ENCODE measurements at regions not wholly inside any gene's neighbourhood (a gene's known extent, or its start where the extent isn't known, plus 50 kb on each side); places are given as distances from the start of the nearest gene placed in this dataset.

GRCh38 chr9:82091100-82091499 lies 102.5 kb downstream of the SPATA31D1 start:
- TF ChIP-seq, protein P1, sequence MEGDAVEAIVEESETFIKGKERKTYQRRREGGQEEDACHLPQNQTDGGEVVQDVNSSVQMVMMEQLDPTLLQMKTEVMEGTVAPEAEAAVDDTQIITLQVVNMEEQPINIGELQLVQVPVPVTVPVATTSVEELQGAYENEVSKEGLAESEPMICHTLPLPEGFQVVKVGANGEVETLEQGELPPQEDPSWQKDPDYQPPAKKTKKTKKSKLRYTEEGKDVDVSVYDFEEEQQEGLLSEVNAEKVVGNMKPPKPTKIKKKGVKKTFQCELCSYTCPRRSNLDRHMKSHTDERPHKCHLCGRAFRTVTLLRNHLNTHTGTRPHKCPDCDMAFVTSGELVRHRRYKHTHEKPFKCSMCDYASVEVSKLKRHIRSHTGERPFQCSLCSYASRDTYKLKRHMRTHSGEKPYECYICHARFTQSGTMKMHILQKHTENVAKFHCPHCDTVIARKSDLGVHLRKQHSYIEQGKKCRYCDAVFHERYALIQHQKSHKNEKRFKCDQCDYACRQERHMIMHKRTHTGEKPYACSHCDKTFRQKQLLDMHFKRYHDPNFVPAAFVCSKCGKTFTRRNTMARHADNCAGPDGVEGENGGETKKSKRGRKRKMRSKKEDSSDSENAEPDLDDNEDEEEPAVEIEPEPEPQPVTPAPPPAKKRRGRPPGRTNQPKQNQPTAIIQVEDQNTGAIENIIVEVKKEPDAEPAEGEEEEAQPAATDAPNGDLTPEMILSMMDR (IDR thresholded peaks at IDR 0.05) = no peak
- TF ChIP-seq POLR2AphosphoS5 (IDR thresholded peaks at IDR 0.05) (no peak), POLR2A (IDR thresholded peaks at IDR 0.05) (no peak)
